Loucy (cell line): ENCODE measurements at regions not wholly inside any gene's neighbourhood (a gene's known extent, or its start where the extent isn't known, plus 50 kb on each side); places are given as distances from the start of the nearest gene placed in this dataset.

Source experiments
- EZH2phosphoT487 ChIP-seq: fragments of 200-600 bp; IDR thresholded peaks from 2 replicates; pipeline ENCODE4 v1.6.1; 2018; ENCODE audit warnings: antibody characterized with exemption, mild to moderate bottlenecking, moderate library complexity, borderline replicate concordance
- TF ChIP-seq, protein P1 (sequence below): fragments of 200-600 bp; sonication (generic); conservative IDR thresholded peaks from 2 replicates; pipeline ENCODE4 v1.5.1; 2014; ENCODE audit warnings: mild to moderate bottlenecking, antibody characterized with exemption, low read length

- TF ChIP-seq, protein P1, sequence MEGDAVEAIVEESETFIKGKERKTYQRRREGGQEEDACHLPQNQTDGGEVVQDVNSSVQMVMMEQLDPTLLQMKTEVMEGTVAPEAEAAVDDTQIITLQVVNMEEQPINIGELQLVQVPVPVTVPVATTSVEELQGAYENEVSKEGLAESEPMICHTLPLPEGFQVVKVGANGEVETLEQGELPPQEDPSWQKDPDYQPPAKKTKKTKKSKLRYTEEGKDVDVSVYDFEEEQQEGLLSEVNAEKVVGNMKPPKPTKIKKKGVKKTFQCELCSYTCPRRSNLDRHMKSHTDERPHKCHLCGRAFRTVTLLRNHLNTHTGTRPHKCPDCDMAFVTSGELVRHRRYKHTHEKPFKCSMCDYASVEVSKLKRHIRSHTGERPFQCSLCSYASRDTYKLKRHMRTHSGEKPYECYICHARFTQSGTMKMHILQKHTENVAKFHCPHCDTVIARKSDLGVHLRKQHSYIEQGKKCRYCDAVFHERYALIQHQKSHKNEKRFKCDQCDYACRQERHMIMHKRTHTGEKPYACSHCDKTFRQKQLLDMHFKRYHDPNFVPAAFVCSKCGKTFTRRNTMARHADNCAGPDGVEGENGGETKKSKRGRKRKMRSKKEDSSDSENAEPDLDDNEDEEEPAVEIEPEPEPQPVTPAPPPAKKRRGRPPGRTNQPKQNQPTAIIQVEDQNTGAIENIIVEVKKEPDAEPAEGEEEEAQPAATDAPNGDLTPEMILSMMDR, result no peak
- no peak for TF ChIP-seq EZH2phosphoT487
These were observed 475.2 kb downstream of the LPIN1 start for GRCh38 chr2:12221584-12221983.
